Hepatocyte (in vitro differentiated cells): ENCODE measurements at regions not wholly inside any gene's neighbourhood (a gene's known extent, or its start where the extent isn't known, plus 50 kb on each side); places are given as distances from the start of the nearest gene placed in this dataset.
"Not testable (repeated sequence)": the region's sequence is repeated elsewhere in the genome, so short reads cannot be mapped to it uniquely, and the experiment has no call there.

Experiments
- EZH2 ChIP-seq: fragments of 200-600 bp; sonication (generic); IDR thresholded peaks from 2 replicates; pipeline ENCODE4 v1.6.1; 2016; ENCODE audit warnings: antibody characterized with exemption, mild to moderate bottlenecking, borderline replicate concordance
- EZH2phosphoT487 ChIP-seq: fragments of 200-600 bp; sonication (generic); IDR thresholded peaks from one replicate; pipeline ENCODE4 v1.6.1; 2018; ENCODE audit warnings: antibody characterized with exemption, mild to moderate bottlenecking, low read depth, moderate library complexity; ENCODE audit not compliant: unreplicated experiment, severe bottlenecking
- TF ChIP-seq, protein P1 (sequence below): fragments of 200-600 bp; sonication (generic); IDR thresholded peaks from 2 replicates; pipeline ENCODE4 v1.5.1; 2016; ENCODE audit warnings: antibody characterized with exemption, mild to moderate bottlenecking; ENCODE audit not compliant: poor library complexity

- not testable (repeated sequence) for TF ChIP-seq EZH2, EZH2phosphoT487
- TF ChIP-seq, protein P1, sequence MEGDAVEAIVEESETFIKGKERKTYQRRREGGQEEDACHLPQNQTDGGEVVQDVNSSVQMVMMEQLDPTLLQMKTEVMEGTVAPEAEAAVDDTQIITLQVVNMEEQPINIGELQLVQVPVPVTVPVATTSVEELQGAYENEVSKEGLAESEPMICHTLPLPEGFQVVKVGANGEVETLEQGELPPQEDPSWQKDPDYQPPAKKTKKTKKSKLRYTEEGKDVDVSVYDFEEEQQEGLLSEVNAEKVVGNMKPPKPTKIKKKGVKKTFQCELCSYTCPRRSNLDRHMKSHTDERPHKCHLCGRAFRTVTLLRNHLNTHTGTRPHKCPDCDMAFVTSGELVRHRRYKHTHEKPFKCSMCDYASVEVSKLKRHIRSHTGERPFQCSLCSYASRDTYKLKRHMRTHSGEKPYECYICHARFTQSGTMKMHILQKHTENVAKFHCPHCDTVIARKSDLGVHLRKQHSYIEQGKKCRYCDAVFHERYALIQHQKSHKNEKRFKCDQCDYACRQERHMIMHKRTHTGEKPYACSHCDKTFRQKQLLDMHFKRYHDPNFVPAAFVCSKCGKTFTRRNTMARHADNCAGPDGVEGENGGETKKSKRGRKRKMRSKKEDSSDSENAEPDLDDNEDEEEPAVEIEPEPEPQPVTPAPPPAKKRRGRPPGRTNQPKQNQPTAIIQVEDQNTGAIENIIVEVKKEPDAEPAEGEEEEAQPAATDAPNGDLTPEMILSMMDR = not testable (repeated sequence)
These were observed 189.2 kb upstream of the WSB1 start for GRCh38 chr17:27104605-27105221.
